ENCODE measurements at regions not wholly inside any gene's neighbourhood (a gene's known extent, or its start where the extent isn't known, plus 50 kb on each side); places are given as distances from the start of the nearest gene placed in this dataset.

- TF ChIP-seq CTCF (IDR thresholded peaks at IDR 0.05; ENCODE audit: control insufficient read depth, extremely low read depth, insufficient read depth) = no peak
- DNase-seq (ENCODE audit: low read depth) = no peak
Measured at GRCh38 chr2:163253621-163254285, 415.2 kb upstream of the KCNH7 start.

GRCh38 chr2:163252199-163252598 is 413.6 kb upstream of the KCNH7 start:
- TF ChIP-seq CTCF (IDR thresholded peaks at IDR 0.05; ENCODE audit: control insufficient read depth, extremely low read depth, insufficient read depth) = no peak
- no peak for DNase-seq (ENCODE audit: low read depth)
- H3K4me3 ChIP-seq (ENCODE audit: low read depth, low read length) = no peak overlapping the region

More at GRCh38 chr2:163253621-163254285, 415.2 kb upstream of the KCNH7 start:
- H3K4me3 ChIP-seq (ENCODE audit: low read depth, low read length) = no peak overlapping the region

- no peak for TF ChIP-seq CTCF (IDR thresholded peaks at IDR 0.05; ENCODE audit: control insufficient read depth, extremely low read depth, insufficient read depth)
- no peak for DNase-seq (ENCODE audit: low read depth)
Measured at GRCh38 chr2:163248376-163249253, 410.0 kb upstream of the KCNH7 start.

GRCh38 chr2:163247847-163248220 is 409.3 kb upstream of the KCNH7 start:
- no peak for TF ChIP-seq CTCF (IDR thresholded peaks at IDR 0.05; ENCODE audit: control insufficient read depth, extremely low read depth, insufficient read depth)
- H3K4me3 ChIP-seq (ENCODE audit: low read depth, low read length) = no peak overlapping the region
- no peak for DNase-seq (ENCODE audit: low read depth)

More at GRCh38 chr2:163248376-163249253, 410.0 kb upstream of the KCNH7 start:
- no peak overlapping the region for H3K4me3 ChIP-seq (ENCODE audit: low read depth, low read length)

- no peak for DNase-seq (ENCODE audit: low read depth)
- no peak overlapping the region for H3K4me3 ChIP-seq (ENCODE audit: low read depth, low read length)
- no peak for TF ChIP-seq CTCF (IDR thresholded peaks at IDR 0.05; ENCODE audit: control insufficient read depth, extremely low read depth, insufficient read depth)
Measured at GRCh38 chr2:163247156-163247846, 408.7 kb upstream of the KCNH7 start.

GRCh38 chr2:163246135-163246534 is 407.6 kb upstream of the KCNH7 start:
- no peak for DNase-seq (ENCODE audit: low read depth)

More at GRCh38 chr2:163246135-163246534, 407.6 kb upstream of the KCNH7 start:
- no peak for TF ChIP-seq CTCF (IDR thresholded peaks at IDR 0.05; ENCODE audit: control insufficient read depth, extremely low read depth, insufficient read depth)
- no peak overlapping the region for H3K4me3 ChIP-seq (ENCODE audit: low read depth, low read length)
